Hematopoietic multipotent progenitor cell treated with erythropoietin and hydrocortisone succinate and interleukin-3 and kit ligand, for 8 days (in vitro differentiated cells): ENCODE measurements at regions not wholly inside any gene's neighbourhood (a gene's known extent, or its start where the extent isn't known, plus 50 kb on each side); places are given as distances from the start of the nearest gene placed in this dataset.

Experiments
- DNase-seq: peaks from one replicate; pipeline ENCODE4 v3.0.0-alpha.2; 2015

DNA sequence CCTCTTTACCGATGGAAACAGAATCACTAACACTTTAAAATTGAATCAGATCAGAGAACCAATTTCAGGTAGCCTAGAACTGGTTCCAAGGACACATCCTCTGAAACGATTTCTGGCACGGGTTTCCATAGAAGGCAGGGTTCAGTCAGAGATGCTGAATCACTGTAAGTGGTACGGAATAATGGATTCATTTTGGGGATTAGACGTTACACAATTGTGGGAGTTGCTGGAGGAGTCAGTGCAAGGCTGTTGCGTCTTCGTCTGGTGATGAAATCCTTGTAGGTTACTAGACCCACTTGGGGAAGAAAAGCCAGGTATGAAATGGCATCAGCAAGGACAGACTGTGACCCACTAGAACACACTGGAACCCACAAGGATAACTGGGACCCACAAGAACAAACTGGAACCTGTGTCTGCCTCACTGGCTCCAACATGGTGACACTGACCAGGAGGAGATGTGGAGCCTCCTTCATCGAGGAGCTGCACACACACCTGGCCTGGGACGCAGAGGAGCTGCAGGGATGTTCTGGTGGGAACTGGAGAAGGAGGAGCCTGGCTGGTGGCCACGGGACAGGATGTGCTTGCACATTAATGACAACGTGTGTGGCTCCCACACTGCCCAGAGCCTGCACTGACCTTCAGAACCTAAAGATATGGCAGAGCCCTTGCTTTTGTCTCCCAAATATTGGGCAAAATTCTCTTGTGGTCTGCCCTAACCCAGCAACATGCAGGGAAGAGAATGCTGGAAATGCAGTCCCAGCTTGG, 105.1 kb downstream of the TRAPPC11 start:
- no peak for DNase-seq

GRCh38 chr4:183765251-183765911, 106.3 kb downstream of the TRAPPC11 start:
- no peak for DNase-seq

DNA sequence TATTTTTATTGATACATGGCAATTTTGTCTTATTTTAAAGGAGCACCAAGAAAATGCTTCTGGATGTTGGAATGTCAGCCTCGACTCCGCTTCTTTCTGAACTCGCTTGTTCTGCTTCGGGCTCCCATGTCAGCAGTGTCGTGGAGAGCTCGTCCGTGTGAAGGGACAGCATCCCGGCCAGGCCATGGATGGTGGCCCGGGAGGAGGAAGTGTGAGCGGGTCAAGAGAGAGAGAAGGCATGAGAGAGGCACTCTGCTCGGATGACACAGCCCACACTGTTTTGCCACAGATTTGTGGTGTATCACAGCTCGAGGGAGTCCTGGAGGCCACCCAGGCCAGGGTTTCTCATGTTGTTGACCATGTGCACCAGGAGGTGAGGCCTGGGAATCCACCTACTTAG, 107.0 kb downstream of the TRAPPC11 start:
- no peak for DNase-seq

DNA sequence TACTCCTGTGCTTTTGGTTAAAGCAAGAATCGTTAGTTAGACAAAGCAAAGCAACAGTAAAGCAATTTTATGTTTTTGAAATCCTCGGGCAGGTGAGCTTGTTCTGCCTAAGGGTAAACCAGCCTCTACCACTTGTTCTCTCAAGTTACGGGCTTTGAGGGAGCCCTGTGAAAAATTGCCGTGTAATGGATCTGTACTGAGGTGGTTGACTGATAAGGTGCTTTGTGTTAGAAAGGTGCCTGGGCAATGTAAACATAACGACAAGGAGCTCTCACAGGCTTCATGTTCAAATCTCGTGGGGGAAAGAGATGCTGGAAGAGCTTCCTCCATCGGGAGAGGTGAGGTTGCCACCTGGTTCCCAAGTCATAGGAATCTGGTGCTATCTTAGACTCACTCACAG, 111.8 kb downstream of the TRAPPC11 start:
- no peak for DNase-seq

DNA sequence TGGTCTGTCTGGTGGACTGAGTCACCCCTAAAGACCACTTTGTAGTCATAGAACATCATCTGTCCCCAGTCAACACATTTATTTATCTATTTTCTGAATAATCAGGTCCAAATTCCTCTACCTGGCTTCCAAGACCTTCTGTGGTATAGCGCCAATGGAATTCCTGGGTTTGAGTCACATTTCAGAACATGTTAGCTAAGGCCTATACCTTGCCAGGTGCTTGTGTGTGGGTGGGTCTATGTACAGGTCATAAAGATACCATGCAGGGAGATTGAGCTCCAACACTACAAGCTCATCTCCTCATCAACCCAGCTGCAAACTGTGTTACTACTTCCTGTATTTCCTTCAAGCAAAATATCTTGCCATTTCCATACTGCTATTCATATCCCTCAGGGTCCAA, 113.3 kb downstream of the TRAPPC11 start:
- no peak for DNase-seq

DNA sequence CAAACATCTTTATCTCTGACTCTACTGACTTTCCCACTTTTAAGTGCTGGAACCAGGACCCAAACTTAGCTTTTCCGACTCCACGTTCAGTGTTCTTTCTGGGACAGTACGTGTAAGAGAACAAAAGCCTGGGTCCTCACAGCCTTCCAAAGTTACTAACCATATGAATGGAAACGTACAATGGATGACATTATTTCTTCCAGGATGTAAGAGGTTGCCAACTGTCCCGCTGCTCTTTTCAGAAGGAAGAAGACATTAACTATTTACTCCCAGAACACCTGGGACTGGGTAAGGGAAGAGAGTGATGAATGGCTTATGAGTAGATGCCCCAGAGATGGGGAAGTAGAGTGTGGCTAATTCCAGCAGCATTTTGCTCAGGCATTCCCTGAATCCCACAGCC, 114.7 kb downstream of the TRAPPC11 start:
- no peak for DNase-seq

DNA sequence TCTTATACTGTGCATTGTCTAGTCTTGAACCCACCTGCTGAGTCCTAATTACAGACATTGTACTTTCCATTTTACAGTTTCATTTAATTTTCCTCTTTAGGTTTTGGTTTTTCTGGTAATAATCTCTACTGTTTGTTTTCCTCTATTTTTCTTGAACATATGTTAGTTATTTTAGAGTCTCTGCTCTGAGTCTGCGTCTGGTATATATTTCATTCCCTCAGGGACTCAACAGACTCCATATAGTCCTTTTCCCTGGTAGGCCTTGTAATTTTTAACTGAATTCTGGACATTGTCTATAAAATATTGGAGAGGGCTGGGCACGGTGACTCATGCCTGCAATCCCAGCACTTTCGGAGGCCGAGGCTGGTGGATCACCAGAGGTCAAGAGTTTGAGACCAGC, 121.8 kb upstream of the STOX2 start:
- DNase-seq = no peak

DNA sequence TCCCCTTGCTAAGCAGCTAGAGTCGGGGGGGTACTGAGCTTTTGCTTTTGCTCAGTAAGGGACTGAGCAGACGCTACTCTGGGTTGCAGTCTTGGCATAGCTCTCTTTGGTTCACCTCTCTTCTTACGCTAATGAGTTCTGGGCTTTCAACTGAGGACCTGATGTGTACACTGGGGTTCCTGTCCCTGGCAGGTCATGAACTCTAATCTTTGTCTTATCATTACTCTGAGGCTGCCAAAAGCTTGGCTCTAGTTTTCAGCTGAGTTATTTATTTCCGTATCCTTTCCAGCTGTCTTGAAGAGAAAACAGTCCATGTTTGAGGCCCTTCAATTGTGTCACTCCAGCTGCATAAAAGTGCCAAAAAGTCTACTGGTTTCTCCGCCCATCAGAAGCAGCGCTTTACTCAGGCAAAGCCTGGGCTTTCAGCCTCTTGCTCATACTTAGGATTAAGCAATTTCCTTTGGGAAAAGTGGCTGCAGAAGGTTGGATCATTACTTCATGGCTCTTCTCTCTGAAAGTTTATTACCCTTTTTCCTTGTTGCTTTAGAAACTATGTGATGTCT, 121.0 kb upstream of the STOX2 start:
- DNase-seq = no peak

GRCh38 chr4:183788308-183788905, 116.7 kb upstream of the STOX2 start:
- DNase-seq = no peak

GRCh38 chr4:183789657-183790056, 115.5 kb upstream of the STOX2 start:
- no peak for DNase-seq

- DNase-seq = no peak
These were observed 114.4 kb upstream of the STOX2 start for GRCh38 chr4:183790661-183791060.

GRCh38 chr4:183797011-183797444, 108.1 kb upstream of the STOX2 start:
- DNase-seq = no peak

DNA sequence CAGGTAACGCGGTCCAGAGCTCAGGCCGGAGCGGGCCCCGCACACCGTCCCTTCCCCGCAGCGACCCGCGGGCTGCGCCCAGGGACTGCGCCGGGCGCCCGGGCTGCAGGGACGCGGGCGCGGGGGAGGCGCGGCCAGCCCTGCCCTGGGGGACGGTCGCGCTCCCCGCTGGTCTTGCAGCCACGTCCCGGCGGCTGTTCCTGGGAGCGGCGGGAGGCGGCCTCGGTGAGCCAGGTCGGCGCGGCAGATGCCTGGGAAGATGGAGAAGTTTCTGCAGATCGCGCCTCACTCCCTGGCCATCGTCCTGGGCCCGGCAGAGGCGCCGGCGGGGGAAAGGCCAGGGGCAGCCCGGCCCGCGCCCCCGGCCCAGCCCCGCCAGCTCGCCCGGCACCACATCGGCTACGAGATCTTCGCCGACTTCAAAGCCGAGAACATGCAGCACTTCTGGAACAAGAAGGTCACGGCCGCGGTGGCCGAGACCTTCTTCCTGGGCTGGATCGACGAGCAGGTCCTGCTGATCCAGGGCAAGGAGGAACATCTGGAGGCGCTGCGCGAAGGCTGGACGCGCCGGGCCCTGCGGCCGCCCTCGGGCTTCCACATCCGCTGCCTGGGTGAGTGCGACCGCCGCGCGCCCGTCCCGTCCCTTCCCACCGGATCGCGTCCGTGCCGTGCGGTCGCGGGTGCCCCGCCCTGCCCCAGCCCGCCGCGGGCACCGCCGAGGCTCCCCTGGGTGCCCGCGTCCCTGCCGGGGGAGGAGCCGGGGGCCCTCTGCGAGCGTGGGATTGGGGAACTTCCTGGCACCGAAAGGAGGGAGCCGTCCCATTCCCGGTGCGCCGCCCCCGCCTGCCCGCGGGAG, 107.4 kb upstream of the STOX2 start:
- no peak for DNase-seq

GRCh38 chr4:183798301-183799253, 106.5 kb upstream of the STOX2 start:
- peak; percentile 12 for DNase-seq

GRCh38 chr4:183801457-183802165, 103.5 kb upstream of the STOX2 start:
- DNase-seq = no peak

GRCh38 chr4:183806341-183806740, 98.8 kb upstream of the STOX2 start:
- no peak for DNase-seq

DNA sequence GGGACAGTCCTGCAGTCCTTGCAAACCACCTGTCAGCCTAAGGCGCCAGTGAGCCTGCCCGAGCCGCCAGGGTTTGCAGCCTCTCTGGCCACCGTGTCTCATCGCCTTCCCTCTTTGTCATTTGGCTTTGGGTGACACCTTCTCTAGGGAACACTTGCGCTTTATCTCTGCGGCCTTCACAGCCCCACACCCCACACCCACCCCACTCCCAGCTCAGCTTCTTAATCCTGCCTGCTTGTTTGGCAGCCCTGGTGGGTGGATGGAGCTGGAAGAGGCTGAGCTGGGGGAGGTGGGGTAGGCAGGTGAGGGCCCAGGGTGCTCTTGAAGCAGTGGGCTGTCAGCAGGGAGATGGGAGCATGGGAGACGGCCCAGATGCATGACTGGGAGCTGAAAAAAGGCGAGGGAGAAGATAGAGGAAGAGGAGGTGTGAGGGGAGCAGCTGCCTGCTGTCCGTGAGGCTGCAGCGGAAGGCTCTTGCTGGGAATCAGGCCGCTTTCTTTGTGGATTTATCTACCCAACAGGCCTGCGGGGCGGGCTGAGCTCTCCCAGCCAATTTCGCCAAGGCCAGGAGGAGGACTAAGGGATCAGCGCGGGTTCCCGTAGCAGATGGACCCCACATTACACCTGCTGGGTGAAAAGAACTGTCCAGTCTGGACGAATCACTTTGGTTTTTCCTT, 97.5 kb upstream of the STOX2 start:
- DNase-seq = no peak

GRCh38 chr4:183808097-183808456, 97.0 kb upstream of the STOX2 start:
- no peak for DNase-seq

GRCh38 chr4:183812567-183812966, 92.5 kb upstream of the STOX2 start:
- no peak for DNase-seq

DNA sequence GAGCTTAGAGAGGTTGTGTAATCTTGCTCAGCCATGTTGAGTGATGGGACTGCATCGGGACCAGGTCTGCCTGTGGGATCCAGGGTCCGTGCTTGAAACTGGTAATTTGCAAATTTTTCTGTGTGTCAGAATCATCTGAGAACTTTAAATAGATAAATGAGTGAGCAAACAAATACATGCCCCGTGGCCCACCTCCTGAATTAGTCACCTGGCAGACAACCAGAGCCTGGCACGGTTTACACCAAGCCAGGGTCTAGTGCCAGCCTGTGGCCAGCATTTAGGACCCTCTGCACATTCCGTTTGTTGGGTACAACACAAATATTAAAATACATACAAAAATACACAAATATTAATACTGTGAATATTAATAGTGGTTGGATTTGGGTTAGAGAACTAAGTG, 90.6 kb upstream of the STOX2 start:
- DNase-seq = no peak

- DNase-seq = no peak
These were observed 89.0 kb upstream of the STOX2 start for GRCh38 chr4:183816077-183816476.
